PFSK-1 (cell line): ENCODE measurements at regions not wholly inside any gene's neighbourhood (a gene's known extent, or its start where the extent isn't known, plus 50 kb on each side); places are given as distances from the start of the nearest gene placed in this dataset.

Experiments
- FOXP2 ChIP-seq: optimal IDR thresholded peaks from 2 replicates; pipeline ENCODE3; 2011; ENCODE audit warnings: borderline replicate concordance, control low read depth, inconsistent platforms; ENCODE audit not compliant: insufficient read depth; ENCODE audit errors: extremely low read length, extremely low read depth
- POLR2AphosphoS5 ChIP-seq: IDR thresholded peaks from 2 replicates; pipeline ENCODE4 v1.6.1; 2012; ENCODE audit warnings: low read depth, mild to moderate bottlenecking, control low read depth, low read length, moderate library complexity
- SIN3A ChIP-seq: IDR thresholded peaks from 2 replicates; pipeline ENCODE4 v1.6.1; 2012; ENCODE audit warnings: mild to moderate bottlenecking, low read length, moderate library complexity, borderline replicate concordance; ENCODE audit not compliant: insufficient read depth
- TAF1 ChIP-seq: IDR thresholded peaks from 2 replicates; pipeline ENCODE4 v1.6.1; 2012; ENCODE audit warnings: low read length, control low read depth, borderline replicate concordance; ENCODE audit not compliant: insufficient read depth
- TF ChIP-seq, protein P1 (sequence below), 2 experiments: IDR thresholded peaks; 2 replicates each; pipeline versions ENCODE4 v1.6.1 to v1.8.0; 2011 to 2012; ENCODE audit warnings: low read depth in 2 of 2, low read length in 2 of 2, control low read depth in 1 of 2, inconsistent platforms in 1 of 2, mild to moderate bottlenecking in 1 of 2, moderate library complexity in 1 of 2; ENCODE audit not compliant: insufficient read depth in 1 of 2

- no peak for TF ChIP-seq POLR2AphosphoS5
- no peak for TF ChIP-seq FOXP2
These were observed 554.6 kb upstream of the BOD1L1 start for GRCh38 chr4:14182148-14182547.

- TF ChIP-seq FOXP2 (no peak), SIN3A (no peak), POLR2AphosphoS5 (no peak), TAF1 (no peak)
- TF ChIP-seq, protein P1, sequence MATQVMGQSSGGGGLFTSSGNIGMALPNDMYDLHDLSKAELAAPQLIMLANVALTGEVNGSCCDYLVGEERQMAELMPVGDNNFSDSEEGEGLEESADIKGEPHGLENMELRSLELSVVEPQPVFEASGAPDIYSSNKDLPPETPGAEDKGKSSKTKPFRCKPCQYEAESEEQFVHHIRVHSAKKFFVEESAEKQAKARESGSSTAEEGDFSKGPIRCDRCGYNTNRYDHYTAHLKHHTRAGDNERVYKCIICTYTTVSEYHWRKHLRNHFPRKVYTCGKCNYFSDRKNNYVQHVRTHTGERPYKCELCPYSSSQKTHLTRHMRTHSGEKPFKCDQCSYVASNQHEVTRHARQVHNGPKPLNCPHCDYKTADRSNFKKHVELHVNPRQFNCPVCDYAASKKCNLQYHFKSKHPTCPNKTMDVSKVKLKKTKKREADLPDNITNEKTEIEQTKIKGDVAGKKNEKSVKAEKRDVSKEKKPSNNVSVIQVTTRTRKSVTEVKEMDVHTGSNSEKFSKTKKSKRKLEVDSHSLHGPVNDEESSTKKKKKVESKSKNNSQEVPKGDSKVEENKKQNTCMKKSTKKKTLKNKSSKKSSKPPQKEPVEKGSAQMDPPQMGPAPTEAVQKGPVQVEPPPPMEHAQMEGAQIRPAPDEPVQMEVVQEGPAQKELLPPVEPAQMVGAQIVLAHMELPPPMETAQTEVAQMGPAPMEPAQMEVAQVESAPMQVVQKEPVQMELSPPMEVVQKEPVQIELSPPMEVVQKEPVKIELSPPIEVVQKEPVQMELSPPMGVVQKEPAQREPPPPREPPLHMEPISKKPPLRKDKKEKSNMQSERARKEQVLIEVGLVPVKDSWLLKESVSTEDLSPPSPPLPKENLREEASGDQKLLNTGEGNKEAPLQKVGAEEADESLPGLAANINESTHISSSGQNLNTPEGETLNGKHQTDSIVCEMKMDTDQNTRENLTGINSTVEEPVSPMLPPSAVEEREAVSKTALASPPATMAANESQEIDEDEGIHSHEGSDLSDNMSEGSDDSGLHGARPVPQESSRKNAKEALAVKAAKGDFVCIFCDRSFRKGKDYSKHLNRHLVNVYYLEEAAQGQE (IDR thresholded peaks at IDR 0.05; ENCODE audit: insufficient read depth in 1 of 2, low read depth in 2 of 2, low read length in 2 of 2) = no peak
These were observed 556.7 kb upstream of the BOD1L1 start for GRCh38 chr4:14184265-14184664.

GRCh38 chr4:14184767-14185166 is 557.2 kb upstream of the BOD1L1 start:
- TF ChIP-seq SIN3A (no peak), TAF1 (no peak), POLR2AphosphoS5 (no peak), FOXP2 (no peak)
- TF ChIP-seq, protein P1 (IDR thresholded peaks at IDR 0.05; ENCODE audit: insufficient read depth in 1 of 2, low read depth in 2 of 2, low read length in 2 of 2) = no peak

- TF ChIP-seq FOXP2 (no peak), POLR2AphosphoS5 (no peak), SIN3A (no peak), TAF1 (no peak)
- TF ChIP-seq, protein P1 (IDR thresholded peaks at IDR 0.05; ENCODE audit: insufficient read depth in 1 of 2, low read depth in 2 of 2, low read length in 2 of 2) = no peak
These were observed 560.7 kb upstream of the BOD1L1 start for GRCh38 chr4:14188214-14188613.

GRCh38 chr4:14193601-14194000 is 566.1 kb upstream of the BOD1L1 start:
- TF ChIP-seq SIN3A (no peak), POLR2AphosphoS5 (no peak), FOXP2 (no peak), TAF1 (no peak)
- TF ChIP-seq, protein P1 (IDR thresholded peaks at IDR 0.05; ENCODE audit: insufficient read depth in 1 of 2, low read depth in 2 of 2, low read length in 2 of 2) = no peak
